ENCODE measurements at regions not wholly inside any gene's neighbourhood (a gene's known extent, or its start where the extent isn't known, plus 50 kb on each side); places are given as distances from the start of the nearest gene placed in this dataset.

GRCh38 chr18:41331661-41332060 lies 623.4 kb upstream of the PIK3C3 start:
- no peak for TF ChIP-seq FOXP2 (optimal IDR thresholded peaks at IDR 0.05; ENCODE audit: borderline replicate concordance, extremely low read depth, extremely low read length, insufficient read depth)
- TF ChIP-seq POLR2AphosphoS5 (IDR thresholded peaks at IDR 0.05; ENCODE audit: low read depth, low read length): no peak
- no peak for TF ChIP-seq TAF1 (IDR thresholded peaks at IDR 0.05; ENCODE audit: borderline replicate concordance, insufficient read depth, low read length)
- TF ChIP-seq REST (IDR thresholded peaks at IDR 0.05; ENCODE audit: insufficient read depth in 1 of 2, low read depth in 2 of 2, low read length in 2 of 2): no peak
- TF ChIP-seq SIN3A (IDR thresholded peaks at IDR 0.05; ENCODE audit: borderline replicate concordance, insufficient read depth, low read length): no peak

All from PFSK-1 (cell line).